ENCODE measurements at regions not wholly inside any gene's neighbourhood (a gene's known extent, or its start where the extent isn't known, plus 50 kb on each side); places are given as distances from the start of the nearest gene placed in this dataset.

- no peak for TF ChIP-seq CTCF (IDR thresholded peaks at IDR 0.05)
- TF ChIP-seq POLR2AphosphoS5 (IDR thresholded peaks at IDR 0.05): no peak
- no peak for TF ChIP-seq EP300 (IDR thresholded peaks at IDR 0.05)
Observed at GRCh38 chr13:67285611-67286010, 55.5 kb upstream of the PCDH9 start.

Data from sigmoid colon (tissue), 4 donors.